ENCODE measurements at regions not wholly inside any gene's neighbourhood (a gene's known extent, or its start where the extent isn't known, plus 50 kb on each side); places are given as distances from the start of the nearest gene placed in this dataset.

DNA sequence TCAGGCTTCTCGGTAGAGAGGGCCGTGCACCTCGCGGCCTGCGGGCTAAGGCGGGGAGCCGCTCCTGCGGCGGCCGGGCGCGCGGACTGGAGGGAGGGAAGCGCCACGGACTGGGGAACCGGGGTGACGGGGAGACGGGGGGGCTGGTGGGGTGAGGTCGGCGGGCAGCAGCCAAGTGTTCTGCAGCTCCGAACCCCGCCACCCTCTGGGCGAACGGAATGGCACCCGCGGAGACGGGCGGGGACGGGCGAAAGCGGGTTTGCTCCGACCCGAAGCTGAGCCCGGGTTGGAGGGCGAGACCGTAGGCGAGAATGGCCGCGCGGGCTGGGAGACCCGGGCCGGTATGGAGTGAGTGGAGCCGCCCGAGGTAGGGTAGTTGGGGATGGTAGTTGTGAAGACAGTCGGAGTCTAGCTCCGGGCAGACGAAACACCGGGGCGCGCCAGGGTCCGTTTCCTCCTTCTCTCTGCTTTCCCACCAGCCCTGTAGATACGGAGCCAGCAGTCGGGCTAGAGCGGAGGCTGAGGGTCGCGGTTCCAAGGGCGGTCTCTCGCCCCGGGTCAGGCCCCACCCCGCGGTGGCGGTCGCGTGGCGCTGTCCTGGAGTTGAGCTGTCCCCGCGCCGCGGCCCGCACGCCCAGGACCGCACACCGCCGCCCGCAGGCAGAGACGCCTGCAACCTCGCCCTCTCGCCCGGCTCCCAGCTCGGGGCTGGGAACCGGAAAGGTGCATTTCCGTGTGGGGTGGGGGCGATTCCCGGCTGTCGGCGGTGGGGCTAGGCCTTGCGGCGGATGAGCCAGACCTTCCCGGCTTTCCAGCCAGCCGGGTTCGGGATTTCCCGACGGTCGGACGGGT, 160.3 kb upstream of the SIX2 start:
- TF ChIP-seq, protein P1, sequence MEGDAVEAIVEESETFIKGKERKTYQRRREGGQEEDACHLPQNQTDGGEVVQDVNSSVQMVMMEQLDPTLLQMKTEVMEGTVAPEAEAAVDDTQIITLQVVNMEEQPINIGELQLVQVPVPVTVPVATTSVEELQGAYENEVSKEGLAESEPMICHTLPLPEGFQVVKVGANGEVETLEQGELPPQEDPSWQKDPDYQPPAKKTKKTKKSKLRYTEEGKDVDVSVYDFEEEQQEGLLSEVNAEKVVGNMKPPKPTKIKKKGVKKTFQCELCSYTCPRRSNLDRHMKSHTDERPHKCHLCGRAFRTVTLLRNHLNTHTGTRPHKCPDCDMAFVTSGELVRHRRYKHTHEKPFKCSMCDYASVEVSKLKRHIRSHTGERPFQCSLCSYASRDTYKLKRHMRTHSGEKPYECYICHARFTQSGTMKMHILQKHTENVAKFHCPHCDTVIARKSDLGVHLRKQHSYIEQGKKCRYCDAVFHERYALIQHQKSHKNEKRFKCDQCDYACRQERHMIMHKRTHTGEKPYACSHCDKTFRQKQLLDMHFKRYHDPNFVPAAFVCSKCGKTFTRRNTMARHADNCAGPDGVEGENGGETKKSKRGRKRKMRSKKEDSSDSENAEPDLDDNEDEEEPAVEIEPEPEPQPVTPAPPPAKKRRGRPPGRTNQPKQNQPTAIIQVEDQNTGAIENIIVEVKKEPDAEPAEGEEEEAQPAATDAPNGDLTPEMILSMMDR (conservative IDR thresholded peaks at IDR 0.05; ENCODE audit: low read depth, low read length), result no peak
- TF ChIP-seq EZH2 (IDR thresholded peaks at IDR 0.05; ENCODE audit: borderline replicate concordance, low read depth, low read length, poor library complexity, severe bottlenecking), result peak; percentile 91

Measured in A673 (cell line).